ENCODE measurements at regions not wholly inside any gene's neighbourhood (a gene's known extent, or its start where the extent isn't known, plus 50 kb on each side); places are given as distances from the start of the nearest gene placed in this dataset.

DNA sequence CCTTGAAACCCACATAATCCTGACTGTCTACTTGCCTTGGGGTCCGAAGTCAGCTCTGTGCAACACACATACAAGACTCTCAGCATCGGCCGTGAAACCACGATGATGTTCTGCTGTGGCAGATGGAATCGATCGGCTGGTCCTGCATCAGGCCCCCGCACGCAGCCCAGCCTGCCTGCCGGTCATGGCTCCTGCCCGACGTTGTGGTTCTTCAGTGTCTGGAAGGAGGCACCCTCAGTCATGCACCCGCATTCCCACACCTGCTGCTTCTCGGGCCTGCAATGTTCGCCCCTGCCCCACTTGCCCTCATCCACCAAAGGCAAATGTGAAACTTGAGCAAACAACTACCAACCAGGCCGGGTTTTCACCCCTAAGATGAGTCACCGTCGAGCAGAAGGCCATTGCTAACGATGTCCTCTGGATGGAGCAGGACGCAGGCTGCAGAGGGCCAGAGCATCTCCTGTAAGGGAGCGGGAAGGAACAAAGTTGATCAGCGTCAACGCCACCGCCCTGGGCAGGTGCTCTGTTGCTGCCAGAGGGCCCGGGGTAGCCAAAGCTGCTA lies 128.9 kb upstream of the PDE10A start:
- TF ChIP-seq, protein P1, sequence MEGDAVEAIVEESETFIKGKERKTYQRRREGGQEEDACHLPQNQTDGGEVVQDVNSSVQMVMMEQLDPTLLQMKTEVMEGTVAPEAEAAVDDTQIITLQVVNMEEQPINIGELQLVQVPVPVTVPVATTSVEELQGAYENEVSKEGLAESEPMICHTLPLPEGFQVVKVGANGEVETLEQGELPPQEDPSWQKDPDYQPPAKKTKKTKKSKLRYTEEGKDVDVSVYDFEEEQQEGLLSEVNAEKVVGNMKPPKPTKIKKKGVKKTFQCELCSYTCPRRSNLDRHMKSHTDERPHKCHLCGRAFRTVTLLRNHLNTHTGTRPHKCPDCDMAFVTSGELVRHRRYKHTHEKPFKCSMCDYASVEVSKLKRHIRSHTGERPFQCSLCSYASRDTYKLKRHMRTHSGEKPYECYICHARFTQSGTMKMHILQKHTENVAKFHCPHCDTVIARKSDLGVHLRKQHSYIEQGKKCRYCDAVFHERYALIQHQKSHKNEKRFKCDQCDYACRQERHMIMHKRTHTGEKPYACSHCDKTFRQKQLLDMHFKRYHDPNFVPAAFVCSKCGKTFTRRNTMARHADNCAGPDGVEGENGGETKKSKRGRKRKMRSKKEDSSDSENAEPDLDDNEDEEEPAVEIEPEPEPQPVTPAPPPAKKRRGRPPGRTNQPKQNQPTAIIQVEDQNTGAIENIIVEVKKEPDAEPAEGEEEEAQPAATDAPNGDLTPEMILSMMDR (IDR thresholded peaks at IDR 0.05; ENCODE audit: insufficient read depth, low read depth, low read length), result no peak
- TF ChIP-seq EZH2 (IDR thresholded peaks at IDR 0.05; ENCODE audit: insufficient read depth, low read length), result no peak
